Transverse colon (tissue), 4 donors: ENCODE measurements at regions not wholly inside any gene's neighbourhood (a gene's known extent, or its start where the extent isn't known, plus 50 kb on each side); places are given as distances from the start of the nearest gene placed in this dataset.

Source experiments
- POLR2AphosphoS5 ChIP-seq, 3 donors: sonication (generic); formaldehyde crosslinking; IDR thresholded peaks; one replicate each; pipeline ENCODE4 v1.6.1; 2016; ENCODE audit warnings: antibody characterized with exemption in 3 of 3
- TF ChIP-seq, protein P1 (sequence below), 5 experiments: fragments of 200-600 bp in 3 of 5; fragments of 450-650 bp in 2 of 5; sonication (generic) in 3 of 5; IDR thresholded peaks; 1 replicate in 2 of 5; 2 replicates in 3 of 5; pipeline ENCODE4 v1.5.1; 2016 to 2017; ENCODE audit warnings: antibody characterized with exemption in 5 of 5, inconsistent platforms in 3 of 5, mild to moderate bottlenecking in 2 of 5, moderate library complexity in 1 of 5

DNA sequence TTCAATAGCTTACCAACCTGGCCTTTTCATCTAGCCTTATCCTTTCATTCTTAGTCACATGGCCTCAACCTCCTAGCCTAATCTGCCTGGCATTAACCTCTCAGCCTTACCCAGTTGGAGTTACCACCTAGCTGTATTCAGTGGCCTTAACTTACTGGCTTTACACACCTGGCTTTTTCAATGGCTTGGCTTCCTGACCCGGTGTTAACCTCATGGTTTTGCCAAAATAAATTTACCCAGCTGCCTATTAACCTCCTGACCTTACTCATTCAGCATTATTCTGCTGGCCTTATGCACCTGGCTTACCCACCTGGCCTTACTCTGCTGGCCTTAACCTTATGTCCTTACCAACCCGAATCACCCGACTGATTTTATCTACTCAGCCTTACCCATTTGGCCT is 135.5 kb upstream of the ZSWIM2 start:
- no peak for TF ChIP-seq POLR2AphosphoS5 (IDR thresholded peaks at IDR 0.05)
- TF ChIP-seq, protein P1, sequence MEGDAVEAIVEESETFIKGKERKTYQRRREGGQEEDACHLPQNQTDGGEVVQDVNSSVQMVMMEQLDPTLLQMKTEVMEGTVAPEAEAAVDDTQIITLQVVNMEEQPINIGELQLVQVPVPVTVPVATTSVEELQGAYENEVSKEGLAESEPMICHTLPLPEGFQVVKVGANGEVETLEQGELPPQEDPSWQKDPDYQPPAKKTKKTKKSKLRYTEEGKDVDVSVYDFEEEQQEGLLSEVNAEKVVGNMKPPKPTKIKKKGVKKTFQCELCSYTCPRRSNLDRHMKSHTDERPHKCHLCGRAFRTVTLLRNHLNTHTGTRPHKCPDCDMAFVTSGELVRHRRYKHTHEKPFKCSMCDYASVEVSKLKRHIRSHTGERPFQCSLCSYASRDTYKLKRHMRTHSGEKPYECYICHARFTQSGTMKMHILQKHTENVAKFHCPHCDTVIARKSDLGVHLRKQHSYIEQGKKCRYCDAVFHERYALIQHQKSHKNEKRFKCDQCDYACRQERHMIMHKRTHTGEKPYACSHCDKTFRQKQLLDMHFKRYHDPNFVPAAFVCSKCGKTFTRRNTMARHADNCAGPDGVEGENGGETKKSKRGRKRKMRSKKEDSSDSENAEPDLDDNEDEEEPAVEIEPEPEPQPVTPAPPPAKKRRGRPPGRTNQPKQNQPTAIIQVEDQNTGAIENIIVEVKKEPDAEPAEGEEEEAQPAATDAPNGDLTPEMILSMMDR (IDR thresholded peaks at IDR 0.05): no peak
